Mesenchymal stem cell (in vitro differentiated cells and primary cell): ENCODE measurements at regions not wholly inside any gene's neighbourhood (a gene's known extent, or its start where the extent isn't known, plus 50 kb on each side); places are given as distances from the start of the nearest gene placed in this dataset.

Experiments used
- DNase-seq: peaks from one replicate; pipeline ENCODE4 v3.0.0-alpha.2; 2013
- H2AFZ ChIP-seq: one replicate; pipeline ENCODE4 v1.6.1; 2013; ENCODE audit warnings: low read depth, mild to moderate bottlenecking, control low read depth, inconsistent platforms, low read length, moderate library complexity
- H2AK5ac ChIP-seq: 2 replicates; pipeline ENCODE4 v1.6.1; 2013; ENCODE audit warnings: low read length, moderate library complexity, mild to moderate bottlenecking, inconsistent platforms; ENCODE audit not compliant: severe bottlenecking
- H2BK120ac ChIP-seq: one replicate; pipeline ENCODE4 v1.6.1; 2013; ENCODE audit warnings: low read depth, mild to moderate bottlenecking, inconsistent platforms, low read length, moderate library complexity
- H2BK12ac ChIP-seq, 2 experiments: one replicate each; pipeline ENCODE4 v1.6.1; 2013; ENCODE audit warnings: inconsistent platforms in 2 of 2, low read length in 2 of 2, mild to moderate bottlenecking in 2 of 2, moderate library complexity in 2 of 2, control low read depth in 1 of 2
- H2BK15ac ChIP-seq: one replicate; pipeline ENCODE4 v1.6.1; 2013; ENCODE audit warnings: mild to moderate bottlenecking, low read depth, inconsistent platforms; ENCODE audit not compliant: poor library complexity, severe bottlenecking
- H2BK5ac ChIP-seq: 2 replicates; pipeline ENCODE4 v1.6.1; 2013; ENCODE audit warnings: low read depth, mild to moderate bottlenecking, low read length, control low read depth, inconsistent platforms; ENCODE audit not compliant: poor library complexity, severe bottlenecking
- H3K14ac ChIP-seq, 2 experiments: one replicate each; pipeline ENCODE4 v1.6.1; 2013; ENCODE audit warnings: inconsistent platforms in 2 of 2, low read length in 2 of 2, control low read depth in 1 of 2, mild to moderate bottlenecking in 1 of 2, moderate library complexity in 1 of 2
- H3K18ac ChIP-seq, 2 experiments: one replicate each; pipeline ENCODE4 v1.6.1; 2013; ENCODE audit warnings: inconsistent platforms in 2 of 2, low read length in 2 of 2, control low read depth in 1 of 2, low read depth in 1 of 2, mild to moderate bottlenecking in 1 of 2
- H3K23ac ChIP-seq, 2 experiments: one replicate each; pipeline ENCODE4 v1.6.1; 2013; ENCODE audit warnings: inconsistent platforms in 2 of 2, low read length in 2 of 2, mild to moderate bottlenecking in 2 of 2, moderate library complexity in 2 of 2, control low read depth in 1 of 2
- H3K27ac ChIP-seq: 2 replicates; pipeline ENCODE4 v1.5.1; 2013; ENCODE audit warnings: mild to moderate bottlenecking, moderate library complexity, low read length, control low read depth, inconsistent platforms; ENCODE audit not compliant: poor library complexity, severe bottlenecking
- H3K27me3 ChIP-seq, 2 experiments: 2 replicates each; pipeline versions ENCODE4 v1.6.1 to v1.7.0; 2013; ENCODE audit warnings: low read length in 2 of 2, mild to moderate bottlenecking in 2 of 2, moderate library complexity in 2 of 2, control low read depth in 1 of 2, inconsistent platforms in 1 of 2; ENCODE audit not compliant: control insufficient read depth in 1 of 2, insufficient read depth in 1 of 2
- H3K36me3 ChIP-seq, 2 experiments: 2 replicates each; pipeline versions ENCODE4 v1.6.1 to v1.7.0; 2013; ENCODE audit warnings: low read length in 2 of 2, control low read depth in 1 of 2, inconsistent platforms in 1 of 2, low read depth in 1 of 2, mild to moderate bottlenecking in 1 of 2; ENCODE audit not compliant: insufficient read depth in 2 of 2, control insufficient read depth in 1 of 2
- H3K4ac ChIP-seq, 2 experiments: one replicate each; pipeline ENCODE4 v1.6.1; 2013; ENCODE audit warnings: inconsistent platforms in 2 of 2, low read length in 2 of 2, mild to moderate bottlenecking in 2 of 2, moderate library complexity in 2 of 2, control low read depth in 1 of 2, low read depth in 1 of 2
- H3K4me1 ChIP-seq: 2 replicates; pipeline ENCODE4 v1.6.1; 2013; ENCODE audit warnings: low read depth, low read length, control low read depth; ENCODE audit not compliant: control insufficient read depth, insufficient read depth
- H3K4me2 ChIP-seq: 2 replicates; pipeline ENCODE4 v1.6.1; 2013; ENCODE audit warnings: low read length, mild to moderate bottlenecking, inconsistent platforms; ENCODE audit not compliant: poor library complexity, severe bottlenecking
- H3K4me3 ChIP-seq, 2 experiments: 2 replicates each; pipeline versions ENCODE4 v1.5.1 to v1.7.0; 2013; ENCODE audit warnings: low read length in 2 of 2, mild to moderate bottlenecking in 2 of 2, control low read depth in 1 of 2, low read depth in 1 of 2; ENCODE audit not compliant: insufficient read depth in 1 of 2
- H3K79me1 ChIP-seq: replicated peaks from 2 replicates; pipeline ENCODE4 v1.6.1; 2013; ENCODE audit warnings: mild to moderate bottlenecking, control low read depth, low read length, inconsistent platforms; ENCODE audit not compliant: poor library complexity, severe bottlenecking
- H3K9ac ChIP-seq: 2 replicates; pipeline ENCODE4 v1.7.0; 2013; ENCODE audit warnings: mild to moderate bottlenecking, low read length, moderate library complexity
- H3K9me3 ChIP-seq: 2 replicates; pipeline ENCODE4 v1.7.0; 2013; ENCODE audit warnings: mild to moderate bottlenecking, low read length; ENCODE audit not compliant: control insufficient read depth
- H4K8ac ChIP-seq: one replicate; pipeline ENCODE4 v1.6.1; 2013; ENCODE audit warnings: inconsistent platforms, mild to moderate bottlenecking, low read length, moderate library complexity
- H4K91ac ChIP-seq: one replicate; pipeline ENCODE4 v1.6.1; 2013; ENCODE audit warnings: mild to moderate bottlenecking, low read length, inconsistent platforms
- WGBS: methylation state at CpG from one replicate; pipeline ENCODE4 v1.1.7; 2013; ENCODE audit warnings: mixed read lengths; 5-methylcytosine and 5-hydroxymethylcytosine counted together

GRCh38 chr5:124538191-124538590 is 208.2 kb downstream of the ZNF608 start:
- Histone ChIP-seq H2AFZ (no peak overlapping the region), H2BK12ac (no peak overlapping the region), H3K18ac (no peak overlapping the region), H2BK15ac (no peak overlapping the region), H3K36me3 (no peaks in the 10 kb centered on the region), H2BK120ac (no peak overlapping the region), H3K27ac (no peak overlapping the region), H3K23ac (no peak overlapping the region), H3K4ac (no peak overlapping the region), H3K14ac (no peak overlapping the region), H3K9me3 (no peaks in the 10 kb centered on the region), H3K4me2 (no peak overlapping the region), H4K91ac (no peak overlapping the region), H2AK5ac (no peak overlapping the region), H4K8ac (no peak overlapping the region), H2BK5ac (no peak overlapping the region), H3K27me3 (no peaks in the 10 kb centered on the region), H3K79me1 (no peaks in the 10 kb centered on the region), H3K4me1 (no peaks in the 10 kb centered on the region), H3K4me3 (no peak overlapping the region), H3K9ac (no peak overlapping the region)
- DNase-seq = no peak
- 94% methylated on average over 2 of the region's 3 CpGs for WGBS

DNA sequence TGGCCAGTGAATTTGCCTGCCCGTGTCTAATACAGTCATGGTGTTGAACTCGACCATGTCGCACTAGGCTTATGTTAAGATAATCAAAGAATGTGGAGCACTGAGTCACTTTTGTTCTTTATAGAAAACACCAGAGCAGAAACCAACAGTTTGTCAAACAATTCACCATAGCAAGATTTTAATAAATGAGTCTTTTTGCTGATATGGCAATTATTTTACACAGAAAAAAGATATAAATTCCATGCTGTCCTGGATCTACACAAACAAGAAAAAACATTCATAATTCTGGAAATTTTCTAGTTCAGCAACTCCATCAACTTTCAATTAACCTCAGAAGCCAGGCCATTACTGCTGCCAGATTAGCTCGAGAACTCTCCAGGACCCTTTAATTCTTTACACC is 208.9 kb downstream of the ZNF608 start:
- Histone ChIP-seq H3K4me3 (no peak overlapping the region), H2BK5ac (no peak overlapping the region), H3K27ac (no peak overlapping the region), H3K9ac (no peak overlapping the region), H3K9me3 (no peaks in the 10 kb centered on the region), H2AFZ (no peak overlapping the region), H4K8ac (no peak overlapping the region), H3K4ac (no peak overlapping the region), H3K79me1 (no peaks in the 10 kb centered on the region), H3K36me3 (no peaks in the 10 kb centered on the region), H3K23ac (no peak overlapping the region), H2BK120ac (no peak overlapping the region), H3K14ac (no peak overlapping the region), H3K27me3 (no peaks in the 10 kb centered on the region), H2BK12ac (no peak overlapping the region), H2AK5ac (no peak overlapping the region), H3K4me2 (no peak overlapping the region), H4K91ac (no peak overlapping the region), H3K18ac (no peak overlapping the region), H3K4me1 (no peaks in the 10 kb centered on the region), H2BK15ac (no peak overlapping the region)
- 97% methylated on average over 4 of the region's 4 CpGs for WGBS
- DNase-seq = no peak

GRCh38 chr5:124537107-124537506 is 209.3 kb downstream of the ZNF608 start:
- H2BK12ac ChIP-seq = no peak overlapping the region
- no peaks in the 10 kb centered on the region for H3K27me3 ChIP-seq
- H2BK120ac ChIP-seq = no peak overlapping the region
- H4K91ac ChIP-seq = no peak overlapping the region
- no peak for DNase-seq
- no peak overlapping the region for H2BK5ac ChIP-seq
- no peaks in the 10 kb centered on the region for H3K79me1 ChIP-seq
- no peak overlapping the region for H2AFZ ChIP-seq
- no peak overlapping the region for H3K23ac ChIP-seq
- no peak overlapping the region for H2AK5ac ChIP-seq
- H3K9me3 ChIP-seq = no peaks in the 10 kb centered on the region
- H3K4me3 ChIP-seq = no peak overlapping the region
- H4K8ac ChIP-seq = no peak overlapping the region
- no peaks in the 10 kb centered on the region for H3K4me1 ChIP-seq
- no peak overlapping the region for H3K18ac ChIP-seq
- 89% methylated on average over 5 of the region's 5 CpGs for WGBS
- no peak overlapping the region for H3K4me2 ChIP-seq
- no peak overlapping the region for H3K9ac ChIP-seq
- H3K36me3 ChIP-seq = no peaks in the 10 kb centered on the region
- no peak overlapping the region for H2BK15ac ChIP-seq
- H3K27ac ChIP-seq = no peak overlapping the region
- no peak overlapping the region for H3K14ac ChIP-seq
- no peak overlapping the region for H3K4ac ChIP-seq

GRCh38 chr5:124536333-124536732 is 210.1 kb downstream of the ZNF608 start:
- H3K14ac ChIP-seq = no peak overlapping the region
- no peak overlapping the region for H3K4me3 ChIP-seq
- no peak overlapping the region for H4K8ac ChIP-seq
- H3K9me3 ChIP-seq = no peaks in the 10 kb centered on the region
- DNase-seq = no peak
- WGBS = 79% methylated on average over 4 of the region's 4 CpGs
- no peak overlapping the region for H3K4me2 ChIP-seq
- no peak overlapping the region for H2AK5ac ChIP-seq
- H3K18ac ChIP-seq = no peak overlapping the region
- no peak overlapping the region for H2BK15ac ChIP-seq
- H2AFZ ChIP-seq = no peak overlapping the region
- H3K27me3 ChIP-seq = no peaks in the 10 kb centered on the region
- H2BK12ac ChIP-seq = no peak overlapping the region
- H2BK120ac ChIP-seq = no peak overlapping the region
- H3K36me3 ChIP-seq = no peaks in the 10 kb centered on the region
- H2BK5ac ChIP-seq = no peak overlapping the region
- H4K91ac ChIP-seq = no peak overlapping the region
- no peaks in the 10 kb centered on the region for H3K4me1 ChIP-seq
- no peak overlapping the region for H3K23ac ChIP-seq
- H3K79me1 ChIP-seq = no peaks in the 10 kb centered on the region
- H3K4ac ChIP-seq = no peak overlapping the region
- no peak overlapping the region for H3K9ac ChIP-seq
- no peak overlapping the region for H3K27ac ChIP-seq
